Mesenchymal stem cell (in vitro differentiated cells and primary cell): ENCODE measurements at regions not wholly inside any gene's neighbourhood (a gene's known extent, or its start where the extent isn't known, plus 50 kb on each side); places are given as distances from the start of the nearest gene placed in this dataset.

Source experiments
- DNase-seq: peaks from one replicate; pipeline ENCODE4 v3.0.0-alpha.2; 2013
- H2AFZ ChIP-seq: one replicate; pipeline ENCODE4 v1.6.1; 2013; ENCODE audit warnings: low read depth, mild to moderate bottlenecking, control low read depth, inconsistent platforms, low read length, moderate library complexity
- H2AK5ac ChIP-seq: 2 replicates; pipeline ENCODE4 v1.6.1; 2013; ENCODE audit warnings: low read length, moderate library complexity, mild to moderate bottlenecking, inconsistent platforms; ENCODE audit not compliant: severe bottlenecking
- H2BK120ac ChIP-seq: one replicate; pipeline ENCODE4 v1.6.1; 2013; ENCODE audit warnings: low read depth, mild to moderate bottlenecking, inconsistent platforms, low read length, moderate library complexity
- H2BK12ac ChIP-seq, 2 experiments: one replicate each; pipeline ENCODE4 v1.6.1; 2013; ENCODE audit warnings: inconsistent platforms in 2 of 2, low read length in 2 of 2, mild to moderate bottlenecking in 2 of 2, moderate library complexity in 2 of 2, control low read depth in 1 of 2
- H2BK15ac ChIP-seq: one replicate; pipeline ENCODE4 v1.6.1; 2013; ENCODE audit warnings: mild to moderate bottlenecking, low read depth, inconsistent platforms; ENCODE audit not compliant: poor library complexity, severe bottlenecking
- H2BK5ac ChIP-seq: 2 replicates; pipeline ENCODE4 v1.6.1; 2013; ENCODE audit warnings: low read depth, mild to moderate bottlenecking, low read length, control low read depth, inconsistent platforms; ENCODE audit not compliant: poor library complexity, severe bottlenecking
- H3K14ac ChIP-seq, 2 experiments: one replicate each; pipeline ENCODE4 v1.6.1; 2013; ENCODE audit warnings: inconsistent platforms in 2 of 2, low read length in 2 of 2, control low read depth in 1 of 2, mild to moderate bottlenecking in 1 of 2, moderate library complexity in 1 of 2
- H3K18ac ChIP-seq, 2 experiments: one replicate each; pipeline ENCODE4 v1.6.1; 2013; ENCODE audit warnings: inconsistent platforms in 2 of 2, low read length in 2 of 2, control low read depth in 1 of 2, low read depth in 1 of 2, mild to moderate bottlenecking in 1 of 2
- H3K23ac ChIP-seq, 2 experiments: one replicate each; pipeline ENCODE4 v1.6.1; 2013; ENCODE audit warnings: inconsistent platforms in 2 of 2, low read length in 2 of 2, mild to moderate bottlenecking in 2 of 2, moderate library complexity in 2 of 2, control low read depth in 1 of 2
- H3K27ac ChIP-seq: 2 replicates; pipeline ENCODE4 v1.5.1; 2013; ENCODE audit warnings: mild to moderate bottlenecking, moderate library complexity, low read length, control low read depth, inconsistent platforms; ENCODE audit not compliant: poor library complexity, severe bottlenecking
- H3K27me3 ChIP-seq, 2 experiments: 2 replicates each; pipeline versions ENCODE4 v1.6.1 to v1.7.0; 2013; ENCODE audit warnings: low read length in 2 of 2, mild to moderate bottlenecking in 2 of 2, moderate library complexity in 2 of 2, control low read depth in 1 of 2, inconsistent platforms in 1 of 2; ENCODE audit not compliant: control insufficient read depth in 1 of 2, insufficient read depth in 1 of 2
- H3K36me3 ChIP-seq, 2 experiments: 2 replicates each; pipeline versions ENCODE4 v1.6.1 to v1.7.0; 2013; ENCODE audit warnings: low read length in 2 of 2, control low read depth in 1 of 2, inconsistent platforms in 1 of 2, low read depth in 1 of 2, mild to moderate bottlenecking in 1 of 2; ENCODE audit not compliant: insufficient read depth in 2 of 2, control insufficient read depth in 1 of 2
- H3K4ac ChIP-seq, 2 experiments: one replicate each; pipeline ENCODE4 v1.6.1; 2013; ENCODE audit warnings: inconsistent platforms in 2 of 2, low read length in 2 of 2, mild to moderate bottlenecking in 2 of 2, moderate library complexity in 2 of 2, control low read depth in 1 of 2, low read depth in 1 of 2
- H3K4me1 ChIP-seq: 2 replicates; pipeline ENCODE4 v1.6.1; 2013; ENCODE audit warnings: low read depth, low read length, control low read depth; ENCODE audit not compliant: control insufficient read depth, insufficient read depth
- H3K4me2 ChIP-seq: 2 replicates; pipeline ENCODE4 v1.6.1; 2013; ENCODE audit warnings: low read length, mild to moderate bottlenecking, inconsistent platforms; ENCODE audit not compliant: poor library complexity, severe bottlenecking
- H3K4me3 ChIP-seq, 2 experiments: 2 replicates each; pipeline versions ENCODE4 v1.5.1 to v1.7.0; 2013; ENCODE audit warnings: low read length in 2 of 2, mild to moderate bottlenecking in 2 of 2, control low read depth in 1 of 2, low read depth in 1 of 2; ENCODE audit not compliant: insufficient read depth in 1 of 2
- H3K79me1 ChIP-seq: replicated peaks from 2 replicates; pipeline ENCODE4 v1.6.1; 2013; ENCODE audit warnings: mild to moderate bottlenecking, control low read depth, low read length, inconsistent platforms; ENCODE audit not compliant: poor library complexity, severe bottlenecking
- H3K9ac ChIP-seq: 2 replicates; pipeline ENCODE4 v1.7.0; 2013; ENCODE audit warnings: mild to moderate bottlenecking, low read length, moderate library complexity
- H3K9me3 ChIP-seq: 2 replicates; pipeline ENCODE4 v1.7.0; 2013; ENCODE audit warnings: mild to moderate bottlenecking, low read length; ENCODE audit not compliant: control insufficient read depth
- H4K8ac ChIP-seq: one replicate; pipeline ENCODE4 v1.6.1; 2013; ENCODE audit warnings: inconsistent platforms, mild to moderate bottlenecking, low read length, moderate library complexity
- H4K91ac ChIP-seq: one replicate; pipeline ENCODE4 v1.6.1; 2013; ENCODE audit warnings: mild to moderate bottlenecking, low read length, inconsistent platforms
- WGBS: methylation state at CpG from one replicate; pipeline ENCODE4 v1.1.7; 2013; ENCODE audit warnings: mixed read lengths; 5-methylcytosine and 5-hydroxymethylcytosine counted together

DNA sequence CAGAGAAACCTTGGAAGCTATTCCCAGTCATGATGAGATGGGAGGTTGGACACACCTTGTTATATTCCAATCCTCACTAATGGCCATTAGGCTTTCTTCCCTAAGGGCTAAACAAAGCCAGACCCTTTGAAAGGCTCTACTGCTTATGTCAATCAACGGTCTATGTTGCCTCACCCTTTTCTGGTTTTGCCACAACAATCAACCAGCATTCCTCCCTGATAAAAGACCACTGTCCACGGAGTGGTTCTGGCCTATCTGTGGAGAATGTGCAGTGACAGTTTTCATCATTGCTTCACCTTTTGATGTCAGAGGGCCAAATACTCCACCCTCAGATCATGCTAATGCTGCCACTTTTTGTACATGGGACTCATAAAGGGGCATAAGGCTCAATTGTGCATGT is 913.4 kb downstream of the RPA4 start:
- no peaks in the 10 kb centered on the region for H3K4me1 ChIP-seq
- H2AFZ ChIP-seq: no peak overlapping the region
- H3K36me3 ChIP-seq: no peaks in the 10 kb centered on the region
- H2BK12ac ChIP-seq: no peak overlapping the region
- H3K14ac ChIP-seq: no peak overlapping the region
- H3K9ac ChIP-seq: no peak overlapping the region
- DNase-seq: no peak
- no peak overlapping the region for H3K27ac ChIP-seq
- no peak overlapping the region for H3K4me2 ChIP-seq
- H2BK15ac ChIP-seq: no peak overlapping the region
- H2AK5ac ChIP-seq: no peak overlapping the region
- no peak overlapping the region for H2BK5ac ChIP-seq
- H3K9me3 ChIP-seq: no peaks in the 10 kb centered on the region
- no peak overlapping the region for H3K18ac ChIP-seq
- 50% methylated on average over 1 of the region's 2 CpGs for WGBS
- H4K8ac ChIP-seq: no peak overlapping the region
- H3K23ac ChIP-seq: no peak overlapping the region
- no peak overlapping the region for H3K4ac ChIP-seq
- peaks cover 0 to 8% of the 10 kb centered on the region in 2 experiments for H3K27me3 ChIP-seq
- H3K79me1 ChIP-seq: no peaks in the 10 kb centered on the region
- H4K91ac ChIP-seq: no peak overlapping the region
- H3K4me3 ChIP-seq: no peak overlapping the region
- H2BK120ac ChIP-seq: no peak overlapping the region

DNA sequence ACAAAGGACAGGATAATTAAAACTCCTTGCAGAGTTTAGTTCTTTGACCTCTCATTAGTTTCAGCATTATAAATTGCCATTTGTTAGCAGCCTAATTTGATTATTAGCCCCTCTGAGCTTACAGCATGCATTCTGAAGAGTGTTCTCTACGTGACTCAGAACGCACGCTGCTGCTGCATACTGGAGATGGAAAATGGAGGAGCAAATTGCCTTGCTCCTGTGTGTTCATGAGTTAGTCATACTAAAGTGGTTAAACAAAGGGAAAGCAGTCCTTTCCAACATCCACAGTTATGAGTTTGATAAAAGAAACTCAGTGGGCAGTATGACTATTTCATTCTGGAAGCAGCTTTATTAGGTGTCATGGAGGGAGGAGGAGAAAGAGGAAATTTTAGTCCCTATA is 922.5 kb downstream of the RPA4 start:
- H3K4ac ChIP-seq: no peak overlapping the region
- no peak overlapping the region for H2BK120ac ChIP-seq
- H3K23ac ChIP-seq: no peak overlapping the region
- H3K18ac ChIP-seq: no peak overlapping the region
- H3K9me3 ChIP-seq: no peaks in the 10 kb centered on the region
- H2BK5ac ChIP-seq: no peak overlapping the region
- H3K36me3 ChIP-seq: no peaks in the 10 kb centered on the region
- WGBS: 71% methylated on average over 3 of the region's 3 CpGs
- H3K9ac ChIP-seq: no peak overlapping the region
- H4K91ac ChIP-seq: no peak overlapping the region
- no peak overlapping the region for H3K14ac ChIP-seq
- H3K27me3 ChIP-seq: no peaks in the 10 kb centered on the region
- H3K4me3 ChIP-seq: no peak overlapping the region
- H3K27ac ChIP-seq: no peak overlapping the region
- H3K4me1 ChIP-seq: no peaks in the 10 kb centered on the region
- DNase-seq: peak; percentile 1
- H2BK15ac ChIP-seq: no peak overlapping the region
- no peaks in the 10 kb centered on the region for H3K79me1 ChIP-seq
- H3K4me2 ChIP-seq: no peak overlapping the region
- H2AFZ ChIP-seq: no peak overlapping the region
- no peak overlapping the region for H4K8ac ChIP-seq
- H2AK5ac ChIP-seq: no peak overlapping the region
- no peak overlapping the region for H2BK12ac ChIP-seq

DNA sequence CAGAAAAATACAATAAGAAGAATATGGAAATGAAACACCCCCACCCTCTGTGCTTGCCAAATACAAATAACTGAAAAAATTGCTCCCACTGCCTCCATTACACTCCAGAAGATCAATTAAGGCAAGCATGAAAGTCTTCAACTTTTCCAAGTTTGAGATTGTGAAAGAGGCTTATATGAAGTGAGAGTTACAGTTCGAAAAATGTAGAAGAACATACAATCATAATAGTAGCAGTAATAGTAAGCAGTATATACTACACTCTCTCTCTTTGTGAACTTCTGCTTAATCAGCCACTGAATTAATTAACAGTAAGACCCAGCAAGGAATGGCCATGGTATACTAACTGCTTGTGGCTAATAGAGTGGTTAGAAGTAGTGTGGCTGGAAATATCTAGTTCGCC is 923.2 kb downstream of the RPA4 start:
- Histone ChIP-seq H4K8ac (no peak overlapping the region), H2BK12ac (no peak overlapping the region), H3K23ac (no peak overlapping the region), H3K18ac (no peak overlapping the region), H3K9me3 (no peaks in the 10 kb centered on the region), H3K27ac (no peak overlapping the region), H2BK120ac (no peak overlapping the region), H2AFZ (no peak overlapping the region), H3K14ac (no peak overlapping the region), H2BK5ac (no peak overlapping the region), H3K4me1 (no peaks in the 10 kb centered on the region), H3K4me2 (no peak overlapping the region), H4K91ac (no peak overlapping the region), H3K4me3 (no peak overlapping the region), H3K27me3 (no peaks in the 10 kb centered on the region), H3K36me3 (no peaks in the 10 kb centered on the region), H3K9ac (no peak overlapping the region), H3K79me1 (no peaks in the 10 kb centered on the region), H3K4ac (no peak overlapping the region), H2BK15ac (no peak overlapping the region), H2AK5ac (no peak overlapping the region)
- WGBS: no CpG with 5 or more reads among the region's 2 CpGs
- no peak for DNase-seq

DNA sequence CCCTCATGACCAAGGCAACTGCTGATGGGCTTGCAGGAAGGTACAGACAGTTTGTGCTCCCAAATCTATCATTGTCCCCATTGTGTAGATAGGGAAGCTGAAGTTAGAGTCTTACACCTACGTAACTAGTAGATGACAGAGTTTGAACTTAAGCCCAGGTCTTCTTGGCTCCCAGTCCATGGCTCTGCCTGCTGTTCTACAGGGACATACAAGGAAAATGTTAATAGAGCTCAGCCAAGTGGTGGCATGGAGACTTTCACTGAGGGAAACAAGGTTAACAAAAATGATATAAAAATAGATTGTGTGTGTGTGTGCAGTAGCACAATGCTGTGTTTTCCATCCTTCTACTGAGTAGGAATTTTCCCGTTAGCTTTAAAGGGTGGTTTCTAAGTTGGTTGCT is 936.5 kb downstream of the RPA4 start:
- no peak overlapping the region for H3K4me3 ChIP-seq
- no peak overlapping the region for H2BK5ac ChIP-seq
- H2BK15ac ChIP-seq: no peak overlapping the region
- no peak overlapping the region for H4K8ac ChIP-seq
- no peak overlapping the region for H3K4me2 ChIP-seq
- no peak overlapping the region for H3K23ac ChIP-seq
- no peak overlapping the region for H2AFZ ChIP-seq
- H2BK12ac ChIP-seq: no peak overlapping the region
- DNase-seq: no peak
- H3K27me3 ChIP-seq: no peaks in the 10 kb centered on the region
- H2BK120ac ChIP-seq: no peak overlapping the region
- H3K4ac ChIP-seq: no peak overlapping the region
- WGBS: 100% methylated on average over 1 of the region's 2 CpGs
- H3K4me1 ChIP-seq: no peaks in the 10 kb centered on the region
- H3K9me3 ChIP-seq: no peaks in the 10 kb centered on the region
- no peak overlapping the region for H3K9ac ChIP-seq
- H3K36me3 ChIP-seq: no peaks in the 10 kb centered on the region
- H3K18ac ChIP-seq: no peak overlapping the region
- no peaks in the 10 kb centered on the region for H3K79me1 ChIP-seq
- no peak overlapping the region for H4K91ac ChIP-seq
- H2AK5ac ChIP-seq: no peak overlapping the region
- H3K14ac ChIP-seq: no peak overlapping the region
- no peak overlapping the region for H3K27ac ChIP-seq
